Glutamatergic neuron (in vitro differentiated cells): ENCODE measurements at regions not wholly inside any gene's neighbourhood (a gene's known extent, or its start where the extent isn't known, plus 50 kb on each side); places are given as distances from the start of the nearest gene placed in this dataset.

Experiments used
- DNase-seq: peaks from one replicate; pipeline ENCODE4 v3.0.0; 2022
- H3K27ac Mint-ChIP-seq: one replicate; pipeline ENCODE4 v1.8.0; 2020; ENCODE audit warnings: mild to moderate bottlenecking, mixed read lengths, inconsistent platforms; ENCODE audit not compliant: unreplicated experiment
- H3K27me3 Mint-ChIP-seq: one replicate; pipeline ENCODE4 v1.8.0; 2020; ENCODE audit warnings: mild to moderate bottlenecking, moderate library complexity, mixed read lengths, inconsistent platforms; ENCODE audit not compliant: unreplicated experiment
- H3K36me3 Mint-ChIP-seq: one replicate; pipeline ENCODE4 v1.8.0; 2020; ENCODE audit warnings: mild to moderate bottlenecking, mixed read lengths, inconsistent platforms; ENCODE audit not compliant: unreplicated experiment
- H3K4me1 Mint-ChIP-seq: one replicate; pipeline ENCODE4 v1.8.0; 2020; ENCODE audit warnings: mild to moderate bottlenecking, low read depth, mixed read lengths, inconsistent platforms; ENCODE audit not compliant: unreplicated experiment
- H3K4me3 Mint-ChIP-seq: one replicate; pipeline ENCODE4 v1.8.0; 2020; ENCODE audit warnings: mild to moderate bottlenecking, mixed read lengths, inconsistent platforms; ENCODE audit not compliant: unreplicated experiment
- H3K9me3 Mint-ChIP-seq: one replicate; pipeline ENCODE4 v1.8.0; 2020; ENCODE audit warnings: mild to moderate bottlenecking, moderate library complexity, mixed read lengths, inconsistent platforms; ENCODE audit not compliant: unreplicated experiment
- TF ChIP-seq, protein P1 (sequence below): fragments of 200-600 bp; sonication (generic); IDR thresholded peaks from one replicate; pipeline ENCODE4 v1.5.0; 2021; ENCODE audit not compliant: partially characterized antibody, unreplicated experiment

GRCh38 chr21:38741092-38741949 lies 64.4 kb upstream of the ETS2 start:
- TF ChIP-seq, protein P1, sequence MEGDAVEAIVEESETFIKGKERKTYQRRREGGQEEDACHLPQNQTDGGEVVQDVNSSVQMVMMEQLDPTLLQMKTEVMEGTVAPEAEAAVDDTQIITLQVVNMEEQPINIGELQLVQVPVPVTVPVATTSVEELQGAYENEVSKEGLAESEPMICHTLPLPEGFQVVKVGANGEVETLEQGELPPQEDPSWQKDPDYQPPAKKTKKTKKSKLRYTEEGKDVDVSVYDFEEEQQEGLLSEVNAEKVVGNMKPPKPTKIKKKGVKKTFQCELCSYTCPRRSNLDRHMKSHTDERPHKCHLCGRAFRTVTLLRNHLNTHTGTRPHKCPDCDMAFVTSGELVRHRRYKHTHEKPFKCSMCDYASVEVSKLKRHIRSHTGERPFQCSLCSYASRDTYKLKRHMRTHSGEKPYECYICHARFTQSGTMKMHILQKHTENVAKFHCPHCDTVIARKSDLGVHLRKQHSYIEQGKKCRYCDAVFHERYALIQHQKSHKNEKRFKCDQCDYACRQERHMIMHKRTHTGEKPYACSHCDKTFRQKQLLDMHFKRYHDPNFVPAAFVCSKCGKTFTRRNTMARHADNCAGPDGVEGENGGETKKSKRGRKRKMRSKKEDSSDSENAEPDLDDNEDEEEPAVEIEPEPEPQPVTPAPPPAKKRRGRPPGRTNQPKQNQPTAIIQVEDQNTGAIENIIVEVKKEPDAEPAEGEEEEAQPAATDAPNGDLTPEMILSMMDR, result no peak
- peaks cover 2% of the 10 kb centered on the region for H3K27me3 Mint-ChIP-seq
- H3K4me3 Mint-ChIP-seq, result no peak overlapping the region
- H3K36me3 Mint-ChIP-seq, result no peaks in the 10 kb centered on the region
- H3K4me1 Mint-ChIP-seq, result no peaks in the 10 kb centered on the region
- H3K9me3 Mint-ChIP-seq, result no peaks in the 10 kb centered on the region
- DNase-seq, result no peak
- H3K27ac Mint-ChIP-seq, result no peak overlapping the region

DNA sequence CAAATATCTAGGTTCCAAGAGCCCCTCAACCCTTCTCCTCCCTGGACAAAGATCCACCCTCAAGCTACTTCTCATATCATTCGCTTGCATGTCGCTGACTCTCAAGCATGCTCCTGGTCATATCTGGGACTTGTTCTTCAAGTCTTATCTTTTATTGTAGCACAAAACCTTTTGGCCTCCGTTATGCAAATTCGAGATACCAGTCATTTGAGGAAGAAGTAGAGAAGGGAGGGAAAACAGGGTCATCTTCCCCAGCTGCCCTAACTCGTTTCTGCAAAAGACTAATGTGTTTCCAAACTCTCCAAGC lies 63.8 kb upstream of the ETS2 start:
- Mint-ChIP-seq H3K36me3 (peaks cover 4% of the 10 kb centered on the region), H3K27me3 (peaks cover 2% of the 10 kb centered on the region), H3K4me3 (no peak overlapping the region), H3K9me3 (no peaks in the 10 kb centered on the region), H3K4me1 (no peaks in the 10 kb centered on the region), H3K27ac (no peak overlapping the region)
- TF ChIP-seq, protein P1, result no peak
- DNase-seq, result no peak

GRCh38 chr21:38742580-38743260 lies 63.0 kb upstream of the ETS2 start:
- H3K27ac Mint-ChIP-seq, result no peak overlapping the region
- H3K4me3 Mint-ChIP-seq, result no peak overlapping the region
- H3K27me3 Mint-ChIP-seq, result peaks cover 2% of the 10 kb centered on the region
- no peaks in the 10 kb centered on the region for H3K4me1 Mint-ChIP-seq
- TF ChIP-seq, protein P1, result no peak
- no peaks in the 10 kb centered on the region for H3K9me3 Mint-ChIP-seq
- no peak for DNase-seq
- H3K36me3 Mint-ChIP-seq, result peaks cover 4% of the 10 kb centered on the region

DNA sequence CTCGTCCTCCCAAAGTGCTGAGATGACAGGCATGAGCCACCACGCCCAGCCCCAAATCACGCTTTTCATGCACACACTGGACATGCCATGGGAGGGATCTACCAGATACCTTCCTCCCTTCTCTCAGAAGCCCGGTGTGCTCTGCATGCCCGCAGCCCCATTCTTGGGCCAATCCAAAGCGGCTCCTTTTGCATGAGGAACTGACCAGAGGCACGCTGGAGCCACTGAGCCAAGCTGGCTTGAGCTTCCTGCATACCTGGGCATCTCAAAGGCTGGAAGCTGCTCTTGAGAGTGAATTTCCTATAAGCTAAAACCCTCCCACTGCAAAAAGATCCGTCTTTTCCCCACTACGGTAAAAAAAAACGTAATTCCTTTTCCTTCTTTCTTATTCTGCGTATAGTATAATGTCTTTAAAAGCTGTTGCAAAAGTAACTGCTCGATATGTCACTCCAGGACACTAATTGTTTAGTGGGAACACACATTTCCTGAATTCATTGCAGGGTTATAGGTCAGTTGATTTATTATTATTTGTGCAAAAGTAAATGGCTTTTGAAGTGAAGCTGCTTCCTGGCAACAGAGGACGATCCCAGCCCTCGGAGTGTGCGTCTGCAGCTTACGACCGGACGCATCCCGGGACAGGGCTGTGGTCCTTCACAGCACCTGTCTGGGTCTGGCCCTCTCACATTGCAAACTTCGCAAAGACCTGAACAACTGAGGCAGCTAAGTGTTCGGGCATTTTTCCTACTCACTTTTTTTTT lies 61.8 kb upstream of the ETS2 start:
- H3K4me1 Mint-ChIP-seq, result no peaks in the 10 kb centered on the region
- H3K27ac Mint-ChIP-seq, result no peak overlapping the region
- TF ChIP-seq, protein P1, result no peak
- H3K27me3 Mint-ChIP-seq, result peaks cover 2% of the 10 kb centered on the region
- no peak overlapping the region for H3K4me3 Mint-ChIP-seq
- no peaks in the 10 kb centered on the region for H3K9me3 Mint-ChIP-seq
- H3K36me3 Mint-ChIP-seq, result peaks cover 4% of the 10 kb centered on the region
- DNase-seq, result no peak

DNA sequence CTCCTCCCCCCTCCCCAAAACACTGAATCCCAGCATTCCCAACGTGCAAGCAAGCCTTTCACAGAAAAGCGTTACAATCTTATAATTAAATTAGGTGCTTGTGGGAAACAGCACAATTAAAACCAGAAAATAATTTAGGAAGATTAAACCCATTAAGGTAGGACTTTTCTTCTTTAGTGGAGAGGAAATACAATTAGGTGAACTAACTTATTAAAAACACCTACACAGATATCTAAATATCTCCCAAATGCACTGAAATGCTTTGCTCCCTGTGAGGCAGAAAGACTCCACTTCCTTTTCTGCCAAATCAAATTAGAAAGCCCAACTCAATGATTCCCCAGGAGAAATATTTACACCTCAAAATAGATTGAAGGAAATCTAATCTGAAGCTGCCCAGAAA lies 60.9 kb upstream of the ETS2 start:
- Mint-ChIP-seq H3K27me3 (peaks cover 2% of the 10 kb centered on the region), H3K27ac (no peak overlapping the region), H3K4me3 (no peak overlapping the region), H3K9me3 (no peaks in the 10 kb centered on the region), H3K4me1 (no peaks in the 10 kb centered on the region), H3K36me3 (peaks cover 4% of the 10 kb centered on the region)
- DNase-seq, result no peak
- TF ChIP-seq, protein P1, result no peak
